ENCODE measurements at regions not wholly inside any gene's neighbourhood (a gene's known extent, or its start where the extent isn't known, plus 50 kb on each side); places are given as distances from the start of the nearest gene placed in this dataset.

DNA sequence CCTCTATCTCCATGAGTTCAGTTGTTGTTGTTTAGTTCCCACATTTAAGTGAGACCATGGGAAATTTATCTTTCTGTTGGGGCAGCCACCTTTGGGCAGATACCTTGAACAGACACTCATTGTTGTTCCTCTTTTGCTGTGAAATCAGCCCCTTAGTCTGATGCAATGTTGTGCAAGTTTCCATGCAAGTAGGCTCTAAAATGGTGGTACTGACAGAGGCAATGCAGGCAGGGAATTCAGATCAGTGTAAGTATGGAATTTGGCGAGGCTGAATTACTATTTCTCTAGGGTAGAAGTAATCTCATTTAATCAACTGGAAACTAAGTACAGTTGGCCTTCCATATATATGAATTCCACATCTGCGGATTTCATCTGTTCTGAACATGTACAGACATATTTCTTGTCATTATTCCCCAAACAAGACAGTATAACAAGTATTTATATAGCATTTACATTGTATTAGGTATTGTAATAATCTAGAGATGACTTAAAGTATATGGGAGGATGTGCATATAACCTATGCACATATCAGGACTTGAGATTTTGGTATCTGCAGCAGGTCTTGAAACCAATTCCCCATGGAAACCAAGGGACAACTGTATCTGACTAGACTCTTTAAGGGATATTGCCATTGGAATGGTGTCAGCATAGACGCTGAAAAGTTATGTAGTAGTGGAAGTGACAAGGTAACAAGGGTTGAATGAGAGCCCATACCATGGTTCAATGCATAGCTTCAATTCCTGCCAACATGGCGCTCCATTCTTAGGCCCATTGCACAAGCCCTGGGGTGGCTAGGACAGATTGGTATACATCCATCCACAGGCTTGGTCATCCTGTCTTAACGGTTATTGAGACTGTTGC lies 281.5 kb upstream of the HTR2A start:
- no peak overlapping the region for H3K27ac ChIP-seq
- DNase-seq = no peak
- H3K4me1 ChIP-seq = no peaks in the 10 kb centered on the region
- TF ChIP-seq, protein P1, sequence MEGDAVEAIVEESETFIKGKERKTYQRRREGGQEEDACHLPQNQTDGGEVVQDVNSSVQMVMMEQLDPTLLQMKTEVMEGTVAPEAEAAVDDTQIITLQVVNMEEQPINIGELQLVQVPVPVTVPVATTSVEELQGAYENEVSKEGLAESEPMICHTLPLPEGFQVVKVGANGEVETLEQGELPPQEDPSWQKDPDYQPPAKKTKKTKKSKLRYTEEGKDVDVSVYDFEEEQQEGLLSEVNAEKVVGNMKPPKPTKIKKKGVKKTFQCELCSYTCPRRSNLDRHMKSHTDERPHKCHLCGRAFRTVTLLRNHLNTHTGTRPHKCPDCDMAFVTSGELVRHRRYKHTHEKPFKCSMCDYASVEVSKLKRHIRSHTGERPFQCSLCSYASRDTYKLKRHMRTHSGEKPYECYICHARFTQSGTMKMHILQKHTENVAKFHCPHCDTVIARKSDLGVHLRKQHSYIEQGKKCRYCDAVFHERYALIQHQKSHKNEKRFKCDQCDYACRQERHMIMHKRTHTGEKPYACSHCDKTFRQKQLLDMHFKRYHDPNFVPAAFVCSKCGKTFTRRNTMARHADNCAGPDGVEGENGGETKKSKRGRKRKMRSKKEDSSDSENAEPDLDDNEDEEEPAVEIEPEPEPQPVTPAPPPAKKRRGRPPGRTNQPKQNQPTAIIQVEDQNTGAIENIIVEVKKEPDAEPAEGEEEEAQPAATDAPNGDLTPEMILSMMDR (IDR thresholded peaks at IDR 0.05) = no peak
- TF ChIP-seq POLR2A (IDR thresholded peaks at IDR 0.05) = no peak
- no peaks in the 10 kb centered on the region for H3K36me3 ChIP-seq
- no peaks in the 10 kb centered on the region for H3K9me3 ChIP-seq
- WGBS, 4 donors = 73 to 90% (median 77%) methylated on average over 5 of the region's 5 CpGs
- H3K4me3 ChIP-seq = no peak overlapping the region
- intact Hi-C loops (cut with DNase I) = no loop called here
- ATAC-seq = no peak
- no peaks in the 10 kb centered on the region for H3K27me3 ChIP-seq

DNA sequence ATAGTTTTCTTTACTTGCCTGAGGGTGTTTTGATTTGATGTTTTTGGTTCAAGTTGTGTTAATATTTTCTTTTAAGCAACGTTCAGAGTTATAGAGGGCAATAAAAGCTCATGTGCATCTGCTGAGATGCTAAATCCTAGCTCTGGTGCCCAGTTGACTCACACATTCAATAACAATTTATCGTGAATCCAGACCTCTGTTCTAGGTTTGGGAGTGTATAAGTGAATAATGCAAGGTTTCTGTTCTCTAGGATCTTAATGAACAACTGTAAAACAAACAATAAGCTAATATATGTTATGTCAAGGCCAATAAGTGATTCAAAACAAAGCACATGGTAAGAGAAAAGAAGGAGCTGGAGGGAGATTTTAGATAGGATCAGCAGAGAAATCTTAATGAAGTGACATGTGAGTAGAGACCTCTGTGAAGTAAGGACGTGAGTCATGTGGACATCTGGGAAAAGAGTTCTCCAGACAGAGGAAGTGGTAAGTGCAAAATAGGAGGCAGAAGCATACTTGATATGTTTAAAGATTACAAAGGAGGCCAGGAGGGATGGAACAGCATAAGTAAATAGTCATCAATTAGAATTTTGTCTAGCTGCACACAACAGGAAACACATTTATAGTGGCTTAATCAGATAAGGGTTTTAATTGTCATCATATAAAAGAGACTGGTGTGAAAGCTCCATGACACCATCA lies 278.5 kb upstream of the HTR2A start:
- no peak overlapping the region for H3K27ac ChIP-seq
- no peak for TF ChIP-seq POLR2A (IDR thresholded peaks at IDR 0.05)
- TF ChIP-seq, protein P1 (IDR thresholded peaks at IDR 0.05) = no peak
- no peaks in the 10 kb centered on the region for H3K27me3 ChIP-seq
- intact Hi-C loops (cut with DNase I) = no loop called here
- H3K36me3 ChIP-seq = no peaks in the 10 kb centered on the region
- WGBS, 4 donors = 44 to 49% (median 46%) methylated on average over 3 of the region's 3 CpGs
- ATAC-seq (peak in 1 of 4 donors; percentile 41), DNase-seq (no peak)
- H3K4me3 ChIP-seq = no peak overlapping the region
- no peaks in the 10 kb centered on the region for H3K9me3 ChIP-seq
- H3K4me1 ChIP-seq = no peaks in the 10 kb centered on the region

DNA sequence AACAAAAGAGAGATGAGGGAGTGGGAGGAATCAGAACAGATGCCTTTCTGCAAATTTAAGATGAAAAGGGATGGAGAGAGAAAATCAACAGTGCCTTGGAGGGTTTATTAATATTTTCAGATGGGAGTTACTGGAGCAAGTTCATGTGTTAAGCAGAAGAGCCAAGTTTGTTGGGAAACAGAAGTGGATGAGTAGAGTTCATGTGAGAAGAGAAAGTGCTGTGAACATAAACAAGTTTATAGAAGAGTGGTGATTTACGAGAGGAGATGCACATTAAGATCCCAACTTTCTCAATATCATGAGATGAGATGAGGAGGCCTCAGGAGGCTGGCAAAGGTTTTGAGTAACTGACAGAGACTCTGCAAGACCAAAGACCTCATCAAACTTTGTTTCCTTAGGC lies 274.1 kb upstream of the HTR2A start:
- DNase-seq (no peak), ATAC-seq (no peak)
- Histone ChIP-seq H3K27ac (no peak overlapping the region), H3K9me3 (no peaks in the 10 kb centered on the region), H3K36me3 (no peaks in the 10 kb centered on the region), H3K4me1 (no peaks in the 10 kb centered on the region), H3K27me3 (no peaks in the 10 kb centered on the region), H3K4me3 (no peak overlapping the region)
- 71 to 81% (median 76%) methylated on average over 1 of the region's 1 CpG for WGBS, 4 donors
- intact Hi-C loops (cut with DNase I) = no loop called here
- TF ChIP-seq POLR2A (IDR thresholded peaks at IDR 0.05) = no peak
- TF ChIP-seq, protein P1 (IDR thresholded peaks at IDR 0.05) = no peak

DNA sequence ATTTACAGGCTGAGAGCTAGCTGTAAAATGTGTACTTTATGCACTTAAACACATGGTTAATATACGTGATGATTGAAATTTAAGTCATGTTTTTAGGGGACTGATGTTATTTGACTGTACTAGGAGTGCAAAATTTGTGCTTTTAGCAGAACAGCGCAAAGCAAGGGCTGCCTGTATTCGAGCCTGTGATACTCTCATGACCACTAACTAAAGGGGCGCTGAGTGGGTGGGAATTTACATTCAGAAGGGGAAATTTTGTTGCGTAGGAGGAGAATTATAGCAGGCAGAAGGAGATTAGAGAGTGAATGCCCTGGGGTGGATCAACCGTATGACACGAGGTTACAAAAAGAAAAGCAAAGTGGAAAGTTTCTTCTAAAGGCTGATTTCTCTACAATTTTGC lies 271.8 kb upstream of the HTR2A start:
- no peaks in the 10 kb centered on the region for H3K27me3 ChIP-seq
- H3K9me3 ChIP-seq = no peaks in the 10 kb centered on the region
- TF ChIP-seq, protein P1 (IDR thresholded peaks at IDR 0.05) = no peak
- TF ChIP-seq POLR2A (IDR thresholded peaks at IDR 0.05) = no peak
- no peak overlapping the region for H3K4me3 ChIP-seq
- 57 to 67% (median 63%) methylated on average over 7 of the region's 7 CpGs for WGBS, 4 donors
- no peak for ATAC-seq
- no peak for DNase-seq
- no peaks in the 10 kb centered on the region for H3K4me1 ChIP-seq
- intact Hi-C loops (cut with DNase I) = no loop called here
- no peaks in the 10 kb centered on the region for H3K36me3 ChIP-seq
- no peak overlapping the region for H3K27ac ChIP-seq

All from heart left ventricle (tissue), 16 donors.